ENCODE measurements at regions not wholly inside any gene's neighbourhood (a gene's known extent, or its start where the extent isn't known, plus 50 kb on each side); places are given as distances from the start of the nearest gene placed in this dataset.
A peak's percentile ranks its signal among the peaks of the same experiment; 100 is the strongest.
"Not testable (repeated sequence)": the region's sequence is repeated elsewhere in the genome, so short reads cannot be mapped to it uniquely, and the experiment has no call there.

GRCh38 chr6:88499436-88499835, 333.3 kb upstream of the CNR1 start:
- no peak for DNase-seq

- DNase-seq: not testable (repeated sequence)
These were observed 331.3 kb upstream of the CNR1 start for GRCh38 chr6:88497403-88497802.

GRCh38 chr6:88494401-88495140, 328.4 kb upstream of the CNR1 start:
- no peak for DNase-seq

- no peak for DNase-seq
These were observed 327.6 kb upstream of the CNR1 start for GRCh38 chr6:88493717-88494116.

GRCh38 chr6:88492824-88493223, 326.7 kb upstream of the CNR1 start:
- DNase-seq: no peak

- DNase-seq: no peak
These were observed 326.1 kb upstream of the CNR1 start for GRCh38 chr6:88492241-88492640.

- no peak for DNase-seq
These were observed 325.2 kb upstream of the CNR1 start for GRCh38 chr6:88491266-88491880.

GRCh38 chr6:88490908-88491264, 324.7 kb upstream of the CNR1 start:
- DNase-seq: no peak

GRCh38 chr6:88490195-88490907, 324.2 kb upstream of the CNR1 start:
- no peak for DNase-seq

GRCh38 chr6:88483424-88483823, 317.3 kb upstream of the CNR1 start:
- no peak for DNase-seq

GRCh38 chr6:88482465-88482864, 316.3 kb upstream of the CNR1 start:
- no peak for DNase-seq

GRCh38 chr6:88481519-88481918, 315.4 kb upstream of the CNR1 start:
- no peak for DNase-seq

GRCh38 chr6:88480816-88481215, 314.7 kb upstream of the CNR1 start:
- DNase-seq: no peak

- no peak for DNase-seq
These were observed 311.3 kb upstream of the CNR1 start for GRCh38 chr6:88477413-88477812.

GRCh38 chr6:88476388-88476787, 310.2 kb upstream of the CNR1 start:
- DNase-seq: no peak

- DNase-seq: no peak
These were observed 308.6 kb upstream of the CNR1 start for GRCh38 chr6:88474720-88475119.

GRCh38 chr6:88473589-88473988, 307.4 kb upstream of the CNR1 start:
- no peak for DNase-seq

- DNase-seq: peak in 1 of 14 donors; percentile 5
These were observed 306.8 kb upstream of the CNR1 start for GRCh38 chr6:88472851-88473525.

- DNase-seq: no peak
These were observed 293.5 kb upstream of the CNR1 start for GRCh38 chr6:88459643-88460042.

- DNase-seq: no peak
These were observed 293.0 kb upstream of the CNR1 start for GRCh38 chr6:88459189-88459588.

- DNase-seq: no peak
These were observed 292.5 kb upstream of the CNR1 start for GRCh38 chr6:88458662-88459061.

- DNase-seq: no peak
These were observed 290.2 kb upstream of the CNR1 start for GRCh38 chr6:88456221-88456859.

GRCh38 chr6:88455317-88455716, 289.2 kb upstream of the CNR1 start:
- DNase-seq: peak in 9 of 14 donors; percentile 1 to 71 (median 15)
